ENCODE measurements at regions not wholly inside any gene's neighbourhood (a gene's known extent, or its start where the extent isn't known, plus 50 kb on each side); places are given as distances from the start of the nearest gene placed in this dataset.

- Histone ChIP-seq H3K9me3 (ENCODE audit: low read length) (no peaks in the 10 kb centered on the region), H3K4me2 (ENCODE audit: low read depth, low read length, poor library complexity, severe bottlenecking) (no peak overlapping the region), H3K9ac (ENCODE audit: low read length) (no peak overlapping the region), H4K20me1 (ENCODE audit: insufficient read depth, low read depth, low read length) (no peaks in the 10 kb centered on the region), H3K9me2 (replicated peaks; ENCODE audit: insufficient read depth, low read length) (no peaks in the 10 kb centered on the region), H3K79me2 (ENCODE audit: low read length) (no peaks in the 10 kb centered on the region), H2AFZ (ENCODE audit: low read length) (no peak overlapping the region), H3K4me3 (ENCODE audit: low read length) (no peak overlapping the region), H3K36me3 (ENCODE audit: insufficient read depth, low read length) (no peaks in the 10 kb centered on the region), H3K27me3 (ENCODE audit: low read length) (no peaks in the 10 kb centered on the region), H3K4me1 (ENCODE audit: low read length) (no peaks in the 10 kb centered on the region), H3K27ac (ENCODE audit: low read length) (no peak overlapping the region)
- no peak for DNase-seq
Measured at GRCh38 chr22:48942698-48943566, 884.7 kb downstream of the BRD1 start.

GRCh38 chr22:48941903-48942575 lies 885.6 kb downstream of the BRD1 start:
- H2AFZ ChIP-seq (ENCODE audit: low read length), result no peak overlapping the region
- H3K9me2 ChIP-seq (replicated peaks; ENCODE audit: insufficient read depth, low read length), result no peaks in the 10 kb centered on the region
- H3K36me3 ChIP-seq (ENCODE audit: insufficient read depth, low read length), result no peaks in the 10 kb centered on the region
- H3K4me3 ChIP-seq (ENCODE audit: low read length), result no peak overlapping the region
- DNase-seq, result no peak
- no peak overlapping the region for H3K4me2 ChIP-seq (ENCODE audit: low read depth, low read length, poor library complexity, severe bottlenecking)
- H3K9me3 ChIP-seq (ENCODE audit: low read length), result no peaks in the 10 kb centered on the region
- no peaks in the 10 kb centered on the region for H3K79me2 ChIP-seq (ENCODE audit: low read length)
- H4K20me1 ChIP-seq (ENCODE audit: insufficient read depth, low read depth, low read length), result no peaks in the 10 kb centered on the region
- no peaks in the 10 kb centered on the region for H3K4me1 ChIP-seq (ENCODE audit: low read length)
- no peaks in the 10 kb centered on the region for H3K27me3 ChIP-seq (ENCODE audit: low read length)
- H3K9ac ChIP-seq (ENCODE audit: low read length), result no peak overlapping the region
- no peak overlapping the region for H3K27ac ChIP-seq (ENCODE audit: low read length)

GRCh38 chr22:48941033-48941902 lies 886.4 kb downstream of the BRD1 start:
- Histone ChIP-seq H3K9me2 (replicated peaks; ENCODE audit: insufficient read depth, low read length) (no peaks in the 10 kb centered on the region), H3K4me1 (ENCODE audit: low read length) (no peaks in the 10 kb centered on the region), H2AFZ (ENCODE audit: low read length) (no peak overlapping the region), H3K9me3 (ENCODE audit: low read length) (no peaks in the 10 kb centered on the region), H3K4me2 (ENCODE audit: low read depth, low read length, poor library complexity, severe bottlenecking) (no peak overlapping the region), H3K27ac (ENCODE audit: low read length) (no peak overlapping the region), H3K9ac (ENCODE audit: low read length) (no peak overlapping the region), H3K4me3 (ENCODE audit: low read length) (no peak overlapping the region), H3K36me3 (ENCODE audit: insufficient read depth, low read length) (no peaks in the 10 kb centered on the region), H3K27me3 (ENCODE audit: low read length) (no peaks in the 10 kb centered on the region; the same call in 1 of the 2 replicates), H4K20me1 (ENCODE audit: insufficient read depth, low read depth, low read length) (no peaks in the 10 kb centered on the region), H3K79me2 (ENCODE audit: low read length) (no peaks in the 10 kb centered on the region)
- DNase-seq, result no peak

- Histone ChIP-seq H3K79me2 (ENCODE audit: low read length) (no peaks in the 10 kb centered on the region), H3K9me3 (ENCODE audit: low read length) (no peaks in the 10 kb centered on the region), H3K9ac (ENCODE audit: low read length) (no peak overlapping the region), H3K4me3 (ENCODE audit: low read length) (no peak overlapping the region), H3K27ac (ENCODE audit: low read length) (no peak overlapping the region), H3K4me1 (ENCODE audit: low read length) (no peaks in the 10 kb centered on the region), H3K36me3 (ENCODE audit: insufficient read depth, low read length) (no peaks in the 10 kb centered on the region), H3K4me2 (ENCODE audit: low read depth, low read length, poor library complexity, severe bottlenecking) (no peak overlapping the region), H3K27me3 (ENCODE audit: low read length) (no peaks in the 10 kb centered on the region; the same call in 1 of the 2 replicates), H2AFZ (ENCODE audit: low read length) (no peak overlapping the region), H4K20me1 (ENCODE audit: insufficient read depth, low read depth, low read length) (no peaks in the 10 kb centered on the region), H3K9me2 (replicated peaks; ENCODE audit: insufficient read depth, low read length) (no peaks in the 10 kb centered on the region)
- DNase-seq, result no peak
Measured at GRCh38 chr22:48940266-48941032, 887.2 kb downstream of the BRD1 start.

GRCh38 chr22:48939441-48940265 lies 888.0 kb downstream of the BRD1 start:
- Histone ChIP-seq H3K79me2 (ENCODE audit: low read length) (no peaks in the 10 kb centered on the region), H3K4me1 (ENCODE audit: low read length) (no peaks in the 10 kb centered on the region), H3K9me2 (replicated peaks; ENCODE audit: insufficient read depth, low read length) (no peaks in the 10 kb centered on the region), H3K27me3 (ENCODE audit: low read length) (peaks cover 1% of the 10 kb centered on the region), H3K27ac (ENCODE audit: low read length) (no peak overlapping the region), H3K4me3 (ENCODE audit: low read length) (no peak overlapping the region), H3K36me3 (ENCODE audit: insufficient read depth, low read length) (no peaks in the 10 kb centered on the region), H4K20me1 (ENCODE audit: insufficient read depth, low read depth, low read length) (no peaks in the 10 kb centered on the region), H3K4me2 (ENCODE audit: low read depth, low read length, poor library complexity, severe bottlenecking) (no peak overlapping the region), H3K9ac (ENCODE audit: low read length) (no peak overlapping the region), H3K9me3 (ENCODE audit: low read length) (0 out of 2 replicates have a peak, but pooled peaks cover 3% of the 10 kb centered on the region), H2AFZ (ENCODE audit: low read length) (no peak overlapping the region)
- no peak for DNase-seq

- Histone ChIP-seq H4K20me1 (ENCODE audit: insufficient read depth, low read depth, low read length) (no peaks in the 10 kb centered on the region), H3K4me3 (ENCODE audit: low read length) (no peak overlapping the region), H3K4me2 (ENCODE audit: low read depth, low read length, poor library complexity, severe bottlenecking) (no peak overlapping the region), H3K9me3 (ENCODE audit: low read length) (peaks cover 9% of the 10 kb centered on the region), H3K79me2 (ENCODE audit: low read length) (no peaks in the 10 kb centered on the region), H3K27me3 (ENCODE audit: low read length) (peaks cover 3% of the 10 kb centered on the region), H3K27ac (ENCODE audit: low read length) (no peak overlapping the region), H3K4me1 (ENCODE audit: low read length) (no peaks in the 10 kb centered on the region), H3K36me3 (ENCODE audit: insufficient read depth, low read length) (no peaks in the 10 kb centered on the region), H2AFZ (ENCODE audit: low read length) (no peak overlapping the region), H3K9ac (ENCODE audit: low read length) (no peak overlapping the region), H3K9me2 (replicated peaks; ENCODE audit: insufficient read depth, low read length) (no peaks in the 10 kb centered on the region)
- DNase-seq, result no peak
Measured at GRCh38 chr22:48938741-48939140, 888.9 kb downstream of the BRD1 start.

- no peak for DNase-seq
- Histone ChIP-seq H3K9me2 (replicated peaks; ENCODE audit: insufficient read depth, low read length) (no peaks in the 10 kb centered on the region), H2AFZ (ENCODE audit: low read length) (no peak overlapping the region), H3K27ac (ENCODE audit: low read length) (no peak overlapping the region), H4K20me1 (ENCODE audit: insufficient read depth, low read depth, low read length) (no peaks in the 10 kb centered on the region), H3K79me2 (ENCODE audit: low read length) (no peaks in the 10 kb centered on the region), H3K27me3 (ENCODE audit: low read length) (peaks cover 3% of the 10 kb centered on the region), H3K4me1 (ENCODE audit: low read length) (no peaks in the 10 kb centered on the region), H3K4me3 (ENCODE audit: low read length) (no peak overlapping the region), H3K9me3 (ENCODE audit: low read length) (peaks cover 9% of the 10 kb centered on the region), H3K9ac (ENCODE audit: low read length) (no peak overlapping the region), H3K4me2 (ENCODE audit: low read depth, low read length, poor library complexity, severe bottlenecking) (no peak overlapping the region), H3K36me3 (ENCODE audit: insufficient read depth, low read length) (no peaks in the 10 kb centered on the region)
Measured at GRCh38 chr22:48937032-48937639, 890.5 kb downstream of the BRD1 start.

Data from Karpas-422 (cell line).